Left ventricle myocardium inferior (tissue), 1 donor: ENCODE measurements at regions not wholly inside any gene's neighbourhood (a gene's known extent, or its start where the extent isn't known, plus 50 kb on each side); places are given as distances from the start of the nearest gene placed in this dataset.
"Not testable (repeated sequence)": the region's sequence is repeated elsewhere in the genome, so short reads cannot be mapped to it uniquely, and the experiment has no call there.

Experiments
- DNase-seq: peaks from one replicate; pipeline ENCODE4 v3.0.0-alpha.2; 2020
- H3K27ac ChIP-seq: fragments of 200-600 bp; replicated peaks from 2 replicates; pipeline ENCODE4 v1.8.0; 2021
- H3K27me3 ChIP-seq: fragments of 200-600 bp; 2 replicates; pipeline ENCODE4 v1.8.0; 2021; ENCODE audit warnings: low read depth
- H3K36me3 ChIP-seq: fragments of 200-600 bp; 2 replicates; pipeline ENCODE4 v1.8.0; 2021
- H3K4me1 ChIP-seq: fragments of 200-600 bp; 2 replicates; pipeline ENCODE4 v1.8.0; 2021
- H3K4me3 ChIP-seq: fragments of 200-600 bp; 2 replicates; pipeline ENCODE4 v1.8.0; 2021; ENCODE audit warnings: mild to moderate bottlenecking, moderate library complexity
- H3K9me3 ChIP-seq: fragments of 200-600 bp; replicated peaks from 2 replicates; pipeline ENCODE4 v1.8.0; 2021
- CTCF ChIP-seq: fragments of 200-600 bp; IDR thresholded peaks from 2 replicates; pipeline ENCODE4 v1.8.0; 2021; ENCODE audit warnings: antibody characterized with exemption, mild to moderate bottlenecking, borderline replicate concordance
- intact Hi-C: fragments of 100-400 bp; cut with micrococcal nuclease; formaldehyde crosslinking; loops from one replicate; pipeline ENCODE4 v1.11.0; 2022
- donor health status: DM: no; HTN: yes; CAD: no; lungs with severe emphysema.

GRCh38 chr18:49725809-49726674 lies 87.3 kb downstream of the ACAA2 start:
- DNase-seq, result peak; percentile 67
- no peaks in the 10 kb centered on the region for H3K9me3 ChIP-seq
- no peak overlapping the region for H3K4me3 ChIP-seq
- intact Hi-C loops, result no loop called here
- H3K27me3 ChIP-seq, result peaks cover 17% of the 10 kb centered on the region
- H3K27ac ChIP-seq, result peak overlapping the region; percentile 36
- TF ChIP-seq CTCF, result no peak
- peaks cover 11% of the 10 kb centered on the region for H3K4me1 ChIP-seq
- no peaks in the 10 kb centered on the region for H3K36me3 ChIP-seq

- no peak for DNase-seq
- intact Hi-C loops, result no loop called here
These were observed 89.6 kb downstream of the ACAA2 start for GRCh38 chr18:49723648-49724180.

GRCh38 chr18:49722477-49722876 lies 90.9 kb downstream of the ACAA2 start:
- no peak overlapping the region for H3K27ac ChIP-seq
- DNase-seq, result no peak
- no peaks in the 10 kb centered on the region for H3K4me1 ChIP-seq
- H3K9me3 ChIP-seq, result no peaks in the 10 kb centered on the region
- no peaks in the 10 kb centered on the region for H3K36me3 ChIP-seq
- peaks cover 18% of the 10 kb centered on the region for H3K27me3 ChIP-seq
- no peak for TF ChIP-seq CTCF
- H3K4me3 ChIP-seq, result no peak overlapping the region
- intact Hi-C loops, result no loop called here

More at GRCh38 chr18:49723648-49724180, 89.6 kb downstream of the ACAA2 start:
- no peak for TF ChIP-seq CTCF
- H3K27ac ChIP-seq, result no peak overlapping the region
- no peaks in the 10 kb centered on the region for H3K4me1 ChIP-seq
- H3K36me3 ChIP-seq, result no peaks in the 10 kb centered on the region
- H3K27me3 ChIP-seq, result peaks cover 18% of the 10 kb centered on the region
- H3K4me3 ChIP-seq, result no peak overlapping the region
- H3K9me3 ChIP-seq, result no peaks in the 10 kb centered on the region

- H3K4me3 ChIP-seq, result no peak overlapping the region
- intact Hi-C loops, result no loop called here
- no peak for TF ChIP-seq CTCF
- H3K27me3 ChIP-seq, result peaks cover 19% of the 10 kb centered on the region
- H3K9me3 ChIP-seq, result no peaks in the 10 kb centered on the region
- DNase-seq, result no peak
- no peak overlapping the region for H3K27ac ChIP-seq
- no peaks in the 10 kb centered on the region for H3K36me3 ChIP-seq
- H3K4me1 ChIP-seq, result no peaks in the 10 kb centered on the region
These were observed 91.4 kb downstream of the ACAA2 start for GRCh38 chr18:49721981-49722380.

GRCh38 chr18:49720944-49721343 lies 92.4 kb downstream of the ACAA2 start:
- H3K4me3 ChIP-seq, DNase-seq, H3K4me1 ChIP-seq, H3K36me3 ChIP-seq, H3K27ac ChIP-seq, H3K9me3 ChIP-seq, intact Hi-C loops: not testable (repeated sequence)
- peaks cover 30% of the 10 kb centered on the region for H3K27me3 ChIP-seq

GRCh38 chr18:49717617-49718016 lies 95.7 kb downstream of the ACAA2 start:
- H3K9me3 ChIP-seq, result no peaks in the 10 kb centered on the region
- no peak overlapping the region for H3K27ac ChIP-seq
- TF ChIP-seq CTCF, result no peak

More at GRCh38 chr18:49717617-49718016, 95.7 kb downstream of the ACAA2 start:
- Histone ChIP-seq H3K36me3 (no peaks in the 10 kb centered on the region), H3K4me1 (no peaks in the 10 kb centered on the region), H3K27me3 (peaks cover 32% of the 10 kb centered on the region), H3K4me3 (no peak overlapping the region)
- no peak for DNase-seq
- intact Hi-C loops, result no loop called here
